ENCODE measurements at regions not wholly inside any gene's neighbourhood (a gene's known extent, or its start where the extent isn't known, plus 50 kb on each side); places are given as distances from the start of the nearest gene placed in this dataset.

GRCh38 chr19:28876609-28877123 lies 336.3 kb downstream of the UQCRFS1 start:
- no peak for DNase-seq

DNA sequence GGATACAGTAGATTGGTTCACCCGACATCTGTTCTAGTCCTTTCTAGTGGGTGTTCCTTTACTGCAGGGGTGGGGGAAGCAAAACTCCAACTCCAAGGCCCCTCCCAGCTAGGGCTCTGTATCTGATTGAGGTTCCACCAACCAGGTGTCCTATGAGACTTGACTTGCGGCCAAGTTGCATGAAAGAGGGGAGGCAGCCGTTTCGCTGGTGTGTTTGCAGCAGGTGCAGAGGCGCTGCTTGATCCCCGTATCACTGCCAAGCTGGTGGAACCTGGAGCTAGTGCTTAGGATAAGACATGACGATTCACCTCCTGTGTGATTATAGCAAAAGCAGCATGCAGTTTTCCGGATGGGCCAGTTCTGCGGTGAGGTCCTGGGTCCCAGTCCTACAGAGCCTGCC lies 338.2 kb downstream of the UQCRFS1 start:
- DNase-seq: no peak

- DNase-seq: no peak
Observed at GRCh38 chr19:28873301-28873700, 339.6 kb downstream of the UQCRFS1 start.

DNA sequence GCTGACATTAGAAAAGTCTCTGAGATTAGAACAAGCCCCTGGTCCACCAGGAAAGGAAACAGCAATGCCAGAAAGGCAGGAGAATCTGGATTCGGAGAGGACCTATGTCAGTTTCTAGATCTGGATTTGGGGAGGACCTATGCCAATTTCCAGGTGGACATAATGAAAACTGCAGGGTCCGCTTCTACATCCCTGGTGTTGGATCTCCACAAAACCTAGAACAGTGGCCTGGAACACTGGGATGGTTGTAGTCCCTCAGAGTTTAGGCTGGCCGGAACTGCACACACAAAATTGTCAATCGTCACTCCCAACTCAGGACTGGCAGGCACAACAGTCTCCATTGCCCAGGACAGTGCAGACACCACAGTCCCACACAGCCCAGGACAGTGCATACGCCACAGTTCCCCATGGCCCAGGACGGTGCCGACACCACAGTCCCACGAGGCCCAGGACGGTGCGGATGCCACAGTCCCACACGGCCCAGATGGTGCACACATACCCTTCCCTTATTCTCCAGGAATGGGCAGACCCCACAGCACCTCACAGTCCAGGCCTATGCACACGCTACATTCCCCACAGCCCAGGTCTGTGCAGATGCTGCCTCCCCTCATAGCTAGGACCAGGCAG lies 341.7 kb downstream of the UQCRFS1 start:
- DNase-seq: no peak

GRCh38 chr19:28869459-28869858 lies 343.5 kb downstream of the UQCRFS1 start:
- no peak for DNase-seq

GRCh38 chr19:28868836-28869235 lies 344.1 kb downstream of the UQCRFS1 start:
- no peak for DNase-seq

- DNase-seq: no peak
Observed at GRCh38 chr19:28867978-28868377, 345.0 kb downstream of the UQCRFS1 start.

DNA sequence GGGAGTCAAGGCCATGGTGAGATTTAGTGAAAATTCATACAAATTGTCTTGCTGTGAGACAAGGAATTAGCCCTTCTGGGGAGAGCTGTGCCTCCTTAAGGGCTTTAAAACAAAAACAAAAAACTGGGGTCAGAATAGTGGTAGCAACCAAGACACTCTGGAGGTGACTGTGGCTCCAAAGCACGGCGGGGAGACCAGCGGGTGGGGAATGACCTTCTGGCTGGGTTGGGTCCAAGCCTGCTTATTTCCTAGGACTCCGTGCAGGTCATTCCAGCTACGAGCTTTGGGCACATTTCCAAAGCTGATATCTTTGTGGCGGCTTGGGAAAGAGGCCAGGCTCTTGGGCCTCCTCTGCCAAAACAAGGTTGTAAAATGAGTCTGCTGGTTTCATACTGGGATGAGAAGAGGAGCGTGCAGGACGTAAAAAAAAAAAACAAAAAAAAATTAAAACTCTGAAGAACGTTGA lies 348.3 kb downstream of the UQCRFS1 start:
- no peak for DNase-seq

- no peak for DNase-seq
Observed at GRCh38 chr19:28864024-28864503, 348.9 kb downstream of the UQCRFS1 start.

DNA sequence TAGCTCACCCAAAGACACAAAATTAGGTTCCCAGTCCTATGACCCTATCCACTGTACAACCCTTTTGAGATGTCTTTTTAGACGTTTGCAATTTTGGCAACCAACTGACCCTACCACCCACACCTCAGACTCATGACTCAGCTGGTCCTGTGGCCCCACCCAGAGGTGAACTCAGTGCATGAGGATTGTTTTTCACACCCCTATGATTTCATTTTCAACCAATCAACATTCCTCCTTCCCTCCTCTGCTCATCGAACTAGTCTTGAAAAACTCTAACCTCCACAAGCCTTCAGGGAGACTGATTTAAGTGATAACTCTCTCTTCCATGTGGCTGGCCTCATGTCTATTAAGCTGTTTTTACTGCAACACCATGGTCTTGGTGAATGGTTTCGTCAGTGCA lies 350.7 kb downstream of the UQCRFS1 start:
- DNase-seq: no peak

- DNase-seq: no peak
Observed at GRCh38 chr19:28859811-28860210, 353.1 kb downstream of the UQCRFS1 start.

GRCh38 chr19:28858933-28859332 lies 354.0 kb downstream of the UQCRFS1 start:
- DNase-seq: no peak

GRCh38 chr19:28857967-28858366 lies 355.0 kb downstream of the UQCRFS1 start:
- no peak for DNase-seq

GRCh38 chr19:28855216-28855615 lies 357.7 kb downstream of the UQCRFS1 start:
- no peak for DNase-seq

DNA sequence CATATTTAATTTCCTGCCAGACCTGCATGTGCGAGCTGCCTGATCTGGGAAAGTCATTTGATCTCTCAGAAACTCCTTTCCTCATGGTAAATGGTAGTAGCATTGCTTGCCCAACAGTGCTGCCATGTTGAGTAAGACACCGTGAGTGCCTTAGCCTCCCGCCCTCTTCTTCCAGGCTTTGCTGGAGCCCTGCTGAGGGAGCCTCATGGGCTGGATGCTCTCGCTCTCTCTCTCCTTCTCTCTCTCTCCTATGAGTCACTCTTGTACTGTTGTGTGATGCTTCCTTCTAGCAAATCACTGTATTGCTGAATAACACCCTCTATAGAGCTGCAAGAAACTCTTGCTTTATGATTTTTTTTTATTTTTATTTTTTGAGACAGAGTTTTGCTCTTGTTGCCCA lies 365.5 kb downstream of the UQCRFS1 start:
- DNase-seq: no peak

- no peak for DNase-seq
Observed at GRCh38 chr19:28846094-28846812, 366.7 kb downstream of the UQCRFS1 start.

DNA sequence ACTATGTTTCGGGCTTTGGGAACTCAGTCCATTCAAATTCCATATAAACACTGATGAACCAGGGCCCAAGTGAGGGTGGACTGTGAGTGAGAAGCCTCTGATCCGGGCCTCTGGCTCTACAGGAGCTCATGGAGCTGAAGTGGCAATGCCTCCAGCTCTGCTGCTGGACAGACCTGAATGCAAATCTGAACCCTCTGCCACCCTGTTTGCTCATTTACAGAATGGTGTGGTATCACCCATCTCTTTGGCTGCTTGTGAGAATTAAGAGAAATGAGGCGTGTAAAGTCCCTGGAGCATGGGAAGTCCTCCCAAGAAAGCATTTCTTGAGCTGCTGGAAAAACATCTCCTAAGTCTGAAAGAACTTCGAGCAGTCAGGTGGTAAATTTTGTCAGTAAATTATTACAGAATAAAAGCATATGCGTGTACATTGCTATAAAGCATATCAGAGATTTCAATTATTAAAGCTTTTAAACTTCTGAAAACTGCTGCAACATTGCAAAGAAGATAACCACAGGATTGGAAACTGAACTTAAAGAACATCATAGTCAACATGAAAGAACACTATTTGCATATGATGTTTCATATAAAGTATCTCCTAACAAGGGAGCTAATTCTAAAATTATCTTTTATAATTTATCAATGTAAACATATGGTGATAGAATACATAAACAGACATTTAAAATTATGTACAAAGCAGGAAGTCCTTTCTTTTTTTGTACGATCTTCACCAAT lies 369.0 kb downstream of the UQCRFS1 start:
- DNase-seq: no peak

GRCh38 chr19:28841531-28841930 lies 371.4 kb downstream of the UQCRFS1 start:
- no peak for DNase-seq

- no peak for DNase-seq
Observed at GRCh38 chr19:28840891-28841290, 372.1 kb downstream of the UQCRFS1 start.

GRCh38 chr19:28839455-28839854 lies 373.5 kb downstream of the UQCRFS1 start:
- DNase-seq: no peak

DNA sequence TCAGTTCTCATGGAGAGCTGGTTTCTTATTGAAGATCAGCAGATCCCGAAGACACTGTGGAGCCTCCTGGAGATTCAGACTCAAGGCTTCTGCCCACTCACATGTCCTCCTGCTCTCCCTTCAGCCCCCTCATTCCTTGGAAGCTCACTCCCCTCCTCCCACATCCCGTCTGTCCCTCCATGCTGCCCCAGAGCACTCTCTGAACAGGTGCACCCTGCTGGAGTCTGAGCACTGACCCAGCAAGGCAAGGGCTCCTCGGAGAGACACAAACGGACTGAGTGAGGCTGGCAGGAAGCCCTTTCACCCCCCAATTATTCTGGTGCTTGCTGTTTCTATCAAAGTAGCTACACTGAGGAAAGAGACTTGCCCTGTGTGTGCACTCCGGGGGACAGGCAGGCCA lies 374.0 kb downstream of the UQCRFS1 start:
- no peak for DNase-seq

DNA sequence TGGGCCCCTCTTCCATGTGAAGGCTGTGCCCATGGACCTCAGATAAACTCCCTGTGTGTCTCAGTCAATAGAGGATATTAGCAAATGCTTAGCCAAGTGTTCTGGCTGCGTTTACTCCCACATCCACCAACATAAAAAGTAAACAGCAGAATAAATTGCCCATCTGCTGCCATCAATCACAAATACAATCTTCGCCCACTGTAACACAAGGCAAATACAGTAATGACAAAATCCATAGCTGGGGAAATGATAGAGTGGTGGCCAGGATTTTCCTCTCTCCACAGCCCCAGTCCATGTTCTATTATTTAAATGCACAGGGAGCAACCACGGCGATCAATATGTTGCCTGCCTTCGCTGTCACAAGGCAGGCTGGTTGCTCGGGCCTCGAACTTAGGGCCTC lies 376.5 kb downstream of the UQCRFS1 start:
- no peak for DNase-seq

DNA sequence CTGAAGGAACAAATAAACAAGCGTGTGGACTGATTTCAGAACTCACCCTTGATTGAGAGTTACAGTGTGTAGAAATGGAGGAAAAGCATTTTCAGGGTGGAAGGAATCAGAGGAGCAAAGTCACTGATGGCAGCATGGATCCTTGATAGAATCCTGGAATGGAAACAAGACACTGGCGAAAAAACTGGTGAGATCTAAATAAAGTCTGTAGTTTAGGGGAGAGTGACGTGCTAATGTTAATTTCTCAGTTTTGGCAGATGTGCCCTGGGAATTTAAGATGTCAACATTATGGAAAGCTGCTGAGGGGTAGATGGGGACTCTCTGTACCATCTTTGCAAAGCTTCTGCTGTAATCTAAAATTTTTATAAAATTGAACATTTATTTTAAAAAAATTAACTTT lies 378.0 kb downstream of the UQCRFS1 start:
- no peak for DNase-seq

DNA sequence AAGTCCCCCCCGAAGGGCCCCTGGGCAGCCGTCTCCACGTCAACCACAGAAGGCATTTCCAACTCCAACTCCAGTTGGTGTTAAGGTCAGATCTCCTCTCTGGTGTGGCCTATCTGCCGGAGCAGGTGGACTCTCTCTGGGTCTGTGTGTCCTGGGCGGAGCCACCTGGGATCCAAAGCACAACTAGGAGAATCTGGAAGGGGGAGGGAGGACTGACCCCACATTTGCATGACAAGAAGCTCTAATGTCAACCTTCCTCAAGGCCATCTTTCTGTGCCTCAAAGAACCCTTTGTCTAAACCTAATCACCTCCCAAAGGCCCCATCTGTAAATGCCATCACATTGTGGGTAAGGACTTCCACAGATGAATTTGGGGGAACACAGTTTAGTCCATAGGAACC lies 381.5 kb downstream of the UQCRFS1 start:
- DNase-seq: no peak
